CD4-positive, alpha-beta T cell (primary cell): ENCODE measurements at regions not wholly inside any gene's neighbourhood (a gene's known extent, or its start where the extent isn't known, plus 50 kb on each side); places are given as distances from the start of the nearest gene placed in this dataset.

Experiments
- ATAC-seq: fragments of 200-7000 bp; cut with Tn5 transposase; one replicate; pipeline ENCODE4 v1.10.0; 2022; ENCODE audit warnings: mild to moderate bottlenecking; ENCODE audit not compliant: poor library complexity
- CTCF ChIA-PET: fragments of 350-600 bp; sonication (Branson Sonifier 250); formaldehyde crosslinking; loops from one replicate; lab custom pipeline; 2021; ENCODE audit warnings: antibody characterized with exemption, inconsistent platforms; lab: Charles Lee
- POLR2A ChIA-PET: fragments of 350-600 bp; sonication (Branson Sonifier 250); formaldehyde crosslinking; loops from one replicate; lab custom pipeline; 2021; ENCODE audit warnings: antibody characterized with exemption, inconsistent platforms; lab: Charles Lee
- DNase-seq, 14 experiments: peaks; one replicate each; pipeline ENCODE4 v3.0.0-alpha.2; 2013 to 2020; ENCODE audit warnings: mixed read lengths in 2 of 14
- H3K27ac ChIP-seq, 2 donors: one replicate each; pipeline versions ENCODE4 v1.5.1 to v1.7.0; 2013; ENCODE audit warnings: low read length in 2 of 2, low read depth in 1 of 2, mild to moderate bottlenecking in 1 of 2
- H3K27me3 ChIP-seq, 2 experiments: 1 replicate in 1 of 2; 2 replicates in 1 of 2; pipeline versions ENCODE4 v1.6.1 to v1.7.0; 2013; ENCODE audit warnings: low read length in 2 of 2, control low read depth in 1 of 2, mild to moderate bottlenecking in 1 of 2, moderate library complexity in 1 of 2; ENCODE audit not compliant: insufficient read depth in 2 of 2, control insufficient read depth in 1 of 2
- H3K36me3 ChIP-seq: one replicate; pipeline ENCODE4 v1.6.1; 2013; ENCODE audit warnings: low read length, control low read depth; ENCODE audit not compliant: insufficient read depth
- H3K4me1 ChIP-seq: one replicate; pipeline ENCODE4 v1.6.1; 2013; ENCODE audit warnings: low read length, control low read depth; ENCODE audit not compliant: insufficient read depth
- H3K4me3 ChIP-seq: one replicate; pipeline ENCODE4 v1.5.1; 2013; ENCODE audit warnings: mild to moderate bottlenecking, low read length, moderate library complexity
- H3K9me3 ChIP-seq, 2 experiments: 1 replicate in 1 of 2; 2 replicates in 1 of 2; pipeline versions ENCODE4 v1.6.1 to v1.7.0; 2013; ENCODE audit warnings: low read length in 2 of 2, mild to moderate bottlenecking in 2 of 2, control low read depth in 1 of 2, moderate library complexity in 1 of 2; ENCODE audit not compliant: control insufficient read depth in 1 of 2, insufficient read depth in 1 of 2
- H3K27ac Mint-ChIP-seq: one replicate; pipeline ENCODE4 v1.8.0; 2020; ENCODE audit warnings: mixed read lengths
- H3K27me3 Mint-ChIP-seq: one replicate; pipeline ENCODE4 v1.8.0; 2021; ENCODE audit warnings: mixed read lengths
- H3K36me3 Mint-ChIP-seq: one replicate; pipeline ENCODE4 v1.8.0; 2021; ENCODE audit warnings: low read depth, mixed read lengths
- H3K4me1 Mint-ChIP-seq: one replicate; pipeline ENCODE4 v1.8.0; 2021; ENCODE audit warnings: low read depth, mixed read lengths
- H3K4me3 Mint-ChIP-seq: one replicate; pipeline ENCODE4 v1.8.0; 2020; ENCODE audit warnings: mild to moderate bottlenecking, mixed read lengths
- H3K9me3 Mint-ChIP-seq: one replicate; pipeline ENCODE4 v1.8.0; 2020; ENCODE audit warnings: mixed read lengths
- CTCF ChIP-seq: fragments of 200-600 bp; IDR thresholded peaks from one replicate; pipeline ENCODE4 v1.8.0; 2022; ENCODE audit warnings: antibody characterized with exemption, mild to moderate bottlenecking
- intact Hi-C, 2 experiments: fragments of 100-400 bp; cut with DNase I in 1 of 2; cut with micrococcal nuclease in 1 of 2; formaldehyde crosslinking; loops; one replicate each; pipeline versions ENCODE4 v1.15.1 to v1.9.0; 2023 to 2025; cut with DNase I, micrococcal nuclease

GRCh38 chr3:72628065-72628464 is 220.2 kb downstream of the SHQ1 start:
- Mint-ChIP-seq H3K9me3 (no peaks in the 10 kb centered on the region), H3K4me3 (no peak overlapping the region), H3K4me1 (peaks cover 10% of the 10 kb centered on the region), H3K27me3 (no peaks in the 10 kb centered on the region), H3K36me3 (no peaks in the 10 kb centered on the region), H3K27ac (no peak overlapping the region)
- intact Hi-C loops = no loop called here
- DNase-seq (no peak), ATAC-seq (no peak)
- Histone ChIP-seq H3K27me3 (no peaks in the 10 kb centered on the region), H3K27ac (no peak overlapping the region), H3K4me3 (no peak overlapping the region), H3K9me3 (no peaks in the 10 kb centered on the region), H3K4me1 (peaks cover 12% of the 10 kb centered on the region), H3K36me3 (no peaks in the 10 kb centered on the region)
- ChIA-PET POLR2A (no interaction called here), CTCF (no interaction called here)
- TF ChIP-seq CTCF = no peak

GRCh38 chr3:72627271-72627670 is 221.0 kb downstream of the SHQ1 start:
- intact Hi-C loops = no loop called here
- Histone ChIP-seq H3K27me3 (no peaks in the 10 kb centered on the region), H3K4me1 (peaks cover 12% of the 10 kb centered on the region), H3K36me3 (no peaks in the 10 kb centered on the region), H3K4me3 (no peak overlapping the region), H3K9me3 (no peaks in the 10 kb centered on the region), H3K27ac (no peak overlapping the region)
- Mint-ChIP-seq H3K9me3 (no peaks in the 10 kb centered on the region), H3K4me1 (peaks cover 10% of the 10 kb centered on the region), H3K36me3 (no peaks in the 10 kb centered on the region), H3K27ac (no peak overlapping the region), H3K27me3 (no peaks in the 10 kb centered on the region), H3K4me3 (no peak overlapping the region)
- TF ChIP-seq CTCF = no peak
- CTCF ChIA-PET = no interaction called here
- POLR2A ChIA-PET = no interaction called here
- DNase-seq (no peak), ATAC-seq (no peak)

GRCh38 chr3:72625602-72626337 is 222.5 kb downstream of the SHQ1 start:
- no peak for TF ChIP-seq CTCF
- intact Hi-C loops = no loop called here
- no peak for ATAC-seq

More at GRCh38 chr3:72625602-72626337, 222.5 kb downstream of the SHQ1 start:
- Histone ChIP-seq H3K4me3 (no peak overlapping the region), H3K4me1 (peaks cover 12% of the 10 kb centered on the region), H3K27ac (no peak overlapping the region), H3K36me3 (no peaks in the 10 kb centered on the region), H3K9me3 (no peaks in the 10 kb centered on the region), H3K27me3 (no peaks in the 10 kb centered on the region)
- peak in 2 of 14 experiments; percentile 66 to 75 for DNase-seq
- no peaks in the 10 kb centered on the region for H3K27me3 Mint-ChIP-seq
- ChIA-PET POLR2A (no interaction called here), CTCF (no interaction called here)
- H3K27ac Mint-ChIP-seq = no peak overlapping the region
- peaks cover 10% of the 10 kb centered on the region for H3K4me1 Mint-ChIP-seq
- H3K4me3 Mint-ChIP-seq = no peak overlapping the region
- H3K9me3 Mint-ChIP-seq = no peaks in the 10 kb centered on the region
- H3K36me3 Mint-ChIP-seq = no peaks in the 10 kb centered on the region
